ENCODE measurements at regions not wholly inside any gene's neighbourhood (a gene's known extent, or its start where the extent isn't known, plus 50 kb on each side); places are given as distances from the start of the nearest gene placed in this dataset.

GRCh38 chr10:130301021-130301892 lies 165.1 kb downstream of the GLRX3 start:
- intact Hi-C loops (cut with DNase I; ENCODE audit: low total_unique reads) = no loop called here
- peaks cover 3 to 100% (median 74%) of the 10 kb centered on the region in 8 donors for H3K9me3 ChIP-seq
- 23 to 95% (median 58%) methylated on average over 16 to 54 of the region's 54 CpGs for WGBS, 5 donors

GRCh38 chr10:130326954-130327353 lies 190.8 kb downstream of the GLRX3 start:
- no peaks in the 10 kb centered on the region for H3K4me1 ChIP-seq
- H3K27ac ChIP-seq = no peak overlapping the region
- no peak overlapping the region for H3K4me3 ChIP-seq
- no peaks in the 10 kb centered on the region for H3K36me3 ChIP-seq
- DNase-seq = peak; percentile 62
- peaks cover 0 to 17% (median 0%) of the 10 kb centered on the region in 7 donors for H3K27me3 ChIP-seq (replicated peaks in 1 of 7)
- intact Hi-C loops (cut with DNase I; ENCODE audit: low total_unique reads) = no loop called here
- peaks cover 0 to 55% (median 14%) of the 10 kb centered on the region in 8 donors for H3K9me3 ChIP-seq
- no peak for TF ChIP-seq CTCF (IDR thresholded peaks at IDR 0.05 in 8 of 11, conservative IDR thresholded peaks at IDR 0.05 in 3 of 11)
- TF ChIP-seq POLR2A (IDR thresholded peaks at IDR 0.05) = no peak
- no peak for TF ChIP-seq POLR2AphosphoS5 (IDR thresholded peaks at IDR 0.05)
- WGBS, 5 donors = 71 to 93% (median 82%) methylated on average over 6 to 7 of the region's 7 CpGs

More at GRCh38 chr10:130301021-130301892, 165.1 kb downstream of the GLRX3 start:
- no peaks in the 10 kb centered on the region for H3K27me3 ChIP-seq (replicated peaks in 1 of 7)
- TF ChIP-seq POLR2AphosphoS5 (IDR thresholded peaks at IDR 0.05) (peak in 1 of 3 donors; percentile 57), CTCF (IDR thresholded peaks at IDR 0.05 in 8 of 11, conservative IDR thresholded peaks at IDR 0.05 in 3 of 11) (no peak), POLR2A (IDR thresholded peaks at IDR 0.05) (no peak)
- peak overlapping the region in 6 of 8 donors; percentile 31 to 71 (median 49) for H3K4me3 ChIP-seq
- peaks cover 0 to 7% (median 0%) of the 10 kb centered on the region in 6 donors for H3K4me1 ChIP-seq
- H3K27ac ChIP-seq = peak overlapping the region in 6 of 8 donors; percentile 17 to 90 (median 73)
- H3K36me3 ChIP-seq = no peaks in the 10 kb centered on the region
- DNase-seq = peak; percentile 94

- no peak overlapping the region for H3K4me3 ChIP-seq
These were observed 193.6 kb downstream of the GLRX3 start for GRCh38 chr10:130329792-130330191.

More at GRCh38 chr10:130329792-130330191, 193.6 kb downstream of the GLRX3 start:
- 78 to 90% (median 83%) methylated on average over 6 of the region's 6 CpGs for WGBS, 5 donors
- no peaks in the 10 kb centered on the region for H3K4me1 ChIP-seq
- intact Hi-C loops (cut with DNase I; ENCODE audit: low total_unique reads) = no loop called here
- no peak for TF ChIP-seq POLR2AphosphoS5 (IDR thresholded peaks at IDR 0.05)
- TF ChIP-seq CTCF (IDR thresholded peaks at IDR 0.05 in 8 of 11, conservative IDR thresholded peaks at IDR 0.05 in 3 of 11) = no peak
- TF ChIP-seq POLR2A (IDR thresholded peaks at IDR 0.05) = no peak
- peaks cover 0 to 17% (median 0%) of the 10 kb centered on the region in 7 donors for H3K27me3 ChIP-seq (replicated peaks in 1 of 7)
- DNase-seq = no peak
- no peaks in the 10 kb centered on the region for H3K36me3 ChIP-seq
- peaks cover 0 to 31% (median 10%) of the 10 kb centered on the region in 8 donors for H3K9me3 ChIP-seq
- H3K27ac ChIP-seq = no peak overlapping the region
